ENCODE measurements at regions not wholly inside any gene's neighbourhood (a gene's known extent, or its start where the extent isn't known, plus 50 kb on each side); places are given as distances from the start of the nearest gene placed in this dataset.

DNA sequence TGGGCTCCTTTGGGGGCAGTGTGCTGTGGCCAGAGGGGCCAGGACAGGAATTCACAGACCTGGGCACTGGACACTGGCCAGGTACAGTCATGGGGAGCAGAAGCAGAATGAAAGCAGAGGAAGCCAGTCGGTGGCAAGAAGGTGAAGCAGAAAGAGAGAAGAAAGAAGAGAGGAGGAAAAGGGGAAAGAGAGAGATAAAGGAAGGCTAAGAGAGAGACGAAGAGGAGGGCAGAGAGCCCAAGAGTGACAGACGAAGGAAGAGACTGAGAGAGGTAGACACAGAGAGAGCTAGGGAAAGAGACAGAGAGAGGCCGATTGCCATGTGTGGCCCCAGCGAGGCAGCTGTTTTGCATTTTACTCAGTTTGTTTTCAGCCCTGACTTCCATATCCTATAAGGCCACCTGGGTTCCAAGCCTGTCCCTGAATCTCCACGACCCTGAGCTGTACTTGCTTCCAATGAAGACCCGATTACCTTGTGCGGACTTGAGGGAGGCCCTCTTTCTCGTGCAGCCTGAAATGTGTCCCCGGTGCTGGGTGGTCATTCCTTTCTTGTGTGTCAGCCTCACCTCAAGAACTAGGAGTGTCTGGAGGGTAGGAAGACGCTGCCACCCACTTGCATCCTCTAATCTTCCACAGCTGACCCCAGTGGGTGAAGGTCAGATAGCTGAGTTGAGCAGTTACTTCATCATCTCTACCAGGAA is 73.9 kb downstream of the LSM3 start:
- Mint-ChIP-seq H3K4me3 (no peak overlapping the region), H3K27ac (no peak overlapping the region), H3K9me3 (no peaks in the 10 kb centered on the region), H3K36me3 (no peaks in the 10 kb centered on the region), H3K27me3 (no peaks in the 10 kb centered on the region), H3K4me1 (no peaks in the 10 kb centered on the region)
- no peak for ATAC-seq (ENCODE audit: low read depth)
- no peak for DNase-seq
- POLR2A ChIA-PET: no interaction called here

DNA sequence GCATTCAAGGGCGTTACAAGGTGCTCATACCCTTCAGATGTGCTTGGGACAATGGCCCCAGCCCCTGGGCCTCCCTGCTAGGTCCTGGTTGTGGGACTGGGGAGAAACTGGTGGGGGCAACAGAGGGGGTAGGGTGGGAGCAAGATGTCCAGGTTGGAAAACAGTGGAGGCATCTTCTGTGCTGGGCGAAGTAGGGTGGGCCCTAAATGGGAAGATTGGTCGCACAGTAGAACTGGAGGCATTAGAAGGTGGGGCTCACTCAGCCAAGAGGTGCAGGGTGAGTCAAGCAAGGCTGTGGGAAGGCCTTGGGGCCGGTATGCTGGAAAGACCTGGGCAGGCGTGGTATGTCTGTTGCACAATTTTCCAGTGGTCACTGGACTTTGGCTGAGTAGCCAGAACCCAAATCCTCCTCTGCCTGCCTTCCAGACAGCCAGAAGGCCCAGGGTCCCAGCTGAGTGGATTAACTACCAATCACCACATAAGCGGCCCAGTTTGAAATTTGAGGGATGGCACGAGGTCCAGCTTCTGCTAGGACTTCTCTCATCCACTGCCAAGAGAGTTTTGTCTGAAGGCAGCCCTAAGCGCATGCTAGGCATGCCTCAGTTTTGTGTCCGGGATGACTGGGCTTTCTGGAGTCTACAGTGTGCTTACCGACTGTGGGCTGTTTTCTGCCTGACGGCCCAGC is 74.5 kb downstream of the LSM3 start:
- H3K4me3 Mint-ChIP-seq: no peak overlapping the region
- no peaks in the 10 kb centered on the region for H3K4me1 Mint-ChIP-seq
- no peaks in the 10 kb centered on the region for H3K9me3 Mint-ChIP-seq
- DNase-seq (no peak), ATAC-seq (ENCODE audit: low read depth) (no peak)
- no peaks in the 10 kb centered on the region for H3K36me3 Mint-ChIP-seq
- POLR2A ChIA-PET: no interaction called here
- H3K27ac Mint-ChIP-seq: no peak overlapping the region
- no peaks in the 10 kb centered on the region for H3K27me3 Mint-ChIP-seq

DNA sequence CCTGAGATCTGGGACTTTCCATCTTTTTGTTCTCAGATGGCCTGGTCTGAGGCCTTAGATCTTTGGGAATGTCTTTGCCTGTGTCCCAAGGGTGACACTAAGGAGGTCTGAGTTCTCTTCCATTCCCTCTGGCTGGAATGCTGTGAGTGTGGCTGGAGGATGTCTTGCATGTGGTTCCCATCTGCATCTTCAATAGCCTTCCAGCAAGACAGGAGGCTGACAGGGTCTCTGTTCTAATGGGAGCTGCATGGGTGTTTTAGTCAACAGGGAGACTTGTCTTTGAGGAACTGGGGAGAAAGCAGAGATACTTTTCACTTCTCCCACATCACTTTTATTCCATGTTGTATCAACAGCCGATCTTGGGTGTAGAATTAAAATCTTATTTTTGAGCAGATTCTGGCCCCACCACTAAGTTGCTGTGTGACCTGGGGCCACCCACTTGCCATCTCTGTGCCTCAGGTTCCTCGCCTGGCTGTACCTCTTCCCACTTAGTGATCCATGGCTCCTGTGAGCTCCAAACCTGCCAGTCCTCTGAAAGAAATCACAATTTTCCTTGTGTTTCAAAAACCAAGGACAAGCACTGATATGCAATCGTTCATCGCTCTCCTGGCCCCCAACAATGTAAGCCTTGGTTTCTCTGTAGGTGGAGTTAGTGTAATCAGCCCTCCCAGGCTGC is 75.2 kb downstream of the LSM3 start:
- DNase-seq (no peak), ATAC-seq (ENCODE audit: low read depth) (no peak)
- Mint-ChIP-seq H3K27ac (no peak overlapping the region), H3K4me3 (no peak overlapping the region), H3K27me3 (no peaks in the 10 kb centered on the region), H3K36me3 (no peaks in the 10 kb centered on the region), H3K4me1 (no peaks in the 10 kb centered on the region), H3K9me3 (no peaks in the 10 kb centered on the region)
- POLR2A ChIA-PET: no interaction called here

DNA sequence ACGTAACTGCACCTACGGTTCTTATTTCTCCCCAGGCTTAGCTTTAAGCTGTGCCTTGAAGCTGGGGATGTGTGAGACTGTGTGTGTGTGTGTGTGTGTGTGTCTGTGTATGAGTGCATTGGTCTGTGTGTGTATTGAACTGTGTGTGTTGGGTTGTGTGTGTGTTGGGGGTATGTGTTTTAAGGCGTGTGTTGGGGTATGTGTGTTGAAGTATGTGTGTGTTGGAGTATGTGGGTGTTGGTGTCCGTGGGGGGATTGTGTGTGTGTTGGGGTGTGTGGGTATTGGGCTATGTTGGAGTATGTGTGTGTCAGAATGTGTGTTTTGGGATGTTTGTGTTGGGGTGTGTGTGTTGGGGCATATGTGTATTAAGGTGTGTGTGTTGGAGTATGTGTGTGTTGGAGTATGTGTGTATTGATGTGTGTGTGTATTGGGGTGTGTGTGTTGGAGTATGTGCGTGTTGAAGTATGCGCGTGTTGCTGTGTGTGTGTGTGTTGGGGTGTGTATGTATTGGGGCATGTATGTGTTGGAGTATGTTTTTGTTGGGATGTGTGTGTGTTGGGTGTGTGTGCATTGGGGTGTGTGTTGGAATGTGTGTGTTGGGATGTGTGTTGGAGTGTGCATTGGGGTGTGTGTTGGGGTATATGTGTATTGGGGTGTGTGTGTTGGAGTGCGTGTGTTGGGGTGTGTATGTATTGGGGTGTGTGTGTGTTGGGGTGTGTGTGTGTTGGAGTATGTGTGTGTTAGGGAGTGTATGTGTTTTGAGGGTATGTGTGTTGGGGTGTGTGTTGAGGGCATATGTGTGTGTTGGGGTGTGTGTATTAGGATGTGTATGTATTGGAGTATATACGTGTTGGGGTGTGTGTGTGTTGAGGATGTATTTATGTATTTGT is 76.4 kb downstream of the LSM3 start:
- Mint-ChIP-seq H3K36me3 (no peaks in the 10 kb centered on the region), H3K4me3 (no peak overlapping the region), H3K9me3 (no peaks in the 10 kb centered on the region), H3K27me3 (no peaks in the 10 kb centered on the region), H3K4me1 (no peaks in the 10 kb centered on the region), H3K27ac (no peak overlapping the region)
- ATAC-seq (ENCODE audit: low read depth) (no peak), DNase-seq (no peak)
- POLR2A ChIA-PET: no interaction called here

DNA sequence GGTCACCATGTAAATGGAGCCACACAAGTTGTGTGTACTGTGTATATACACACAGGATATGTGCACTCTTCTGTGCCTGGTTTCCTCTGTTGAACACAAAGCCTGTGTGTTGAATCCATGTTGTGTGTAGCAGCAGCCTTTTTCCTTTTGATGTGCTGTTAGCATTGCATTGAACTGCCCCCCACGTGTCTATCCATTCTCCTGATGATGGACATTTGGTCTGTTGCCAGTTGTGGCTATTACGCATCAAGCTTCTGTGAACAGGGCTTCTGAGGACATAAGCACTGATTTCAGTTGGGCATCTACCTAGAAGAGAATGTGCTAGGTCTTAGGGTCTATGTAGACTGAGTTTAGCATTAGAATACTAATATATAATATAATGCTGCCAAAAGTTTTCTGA is 77.4 kb downstream of the LSM3 start:
- no peak overlapping the region for H3K4me3 Mint-ChIP-seq
- H3K4me1 Mint-ChIP-seq: no peaks in the 10 kb centered on the region
- H3K9me3 Mint-ChIP-seq: no peaks in the 10 kb centered on the region
- no peak for ATAC-seq (ENCODE audit: low read depth)
- DNase-seq: no peak
- H3K27ac Mint-ChIP-seq: no peak overlapping the region
- H3K36me3 Mint-ChIP-seq: no peaks in the 10 kb centered on the region
- H3K27me3 Mint-ChIP-seq: peaks cover 2% of the 10 kb centered on the region
- POLR2A ChIA-PET: no interaction called here

DNA sequence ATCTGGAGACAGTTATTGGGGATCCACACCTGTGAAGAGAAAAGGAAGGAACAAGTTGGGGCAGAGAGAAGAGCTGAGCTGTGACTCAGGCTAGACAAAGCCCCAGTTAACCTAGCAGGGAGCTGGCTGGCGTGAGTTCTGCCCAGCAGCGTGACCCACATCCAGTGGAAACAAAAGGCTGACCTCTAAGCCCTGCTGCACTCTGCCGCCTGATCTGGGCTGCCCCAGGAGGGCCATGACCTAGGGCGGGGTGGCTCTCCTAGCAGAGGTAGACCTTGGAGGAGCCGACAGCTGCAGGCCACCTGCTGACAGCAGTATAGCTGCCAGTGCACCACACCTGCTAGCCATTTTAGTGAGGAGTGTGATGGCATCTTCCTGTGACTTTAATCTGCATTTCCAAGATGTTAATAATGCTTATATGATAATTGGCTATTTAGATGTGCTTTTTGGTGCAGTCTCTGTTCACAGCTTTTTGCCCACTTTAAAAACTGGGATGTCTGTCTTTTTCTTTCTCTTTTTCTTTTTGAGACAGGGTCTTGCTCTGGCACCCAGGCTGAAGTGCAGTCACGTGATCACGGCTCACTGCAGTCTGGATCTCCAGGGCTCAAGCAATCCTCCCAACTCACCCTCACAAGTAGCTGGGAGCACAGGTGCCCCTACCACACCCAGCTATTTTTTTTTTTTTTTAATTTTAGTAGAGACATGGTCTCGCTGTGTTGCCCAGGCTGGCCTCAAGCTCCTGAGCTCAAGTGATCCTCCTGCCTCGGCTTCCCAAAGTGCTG is 78.1 kb downstream of the LSM3 start:
- POLR2A ChIA-PET: interaction anchor here (0.6 kb wide), 1 partner anchor 150 kb away, joined by 3 read pairs; no protein-coding TSS in a partner anchor
- Mint-ChIP-seq H3K27me3 (peaks cover 2% of the 10 kb centered on the region), H3K36me3 (no peaks in the 10 kb centered on the region), H3K27ac (no peak overlapping the region), H3K4me3 (no peak overlapping the region), H3K9me3 (no peaks in the 10 kb centered on the region), H3K4me1 (no peaks in the 10 kb centered on the region)
- ATAC-seq (ENCODE audit: low read depth) (no peak), DNase-seq (no peak)

DNA sequence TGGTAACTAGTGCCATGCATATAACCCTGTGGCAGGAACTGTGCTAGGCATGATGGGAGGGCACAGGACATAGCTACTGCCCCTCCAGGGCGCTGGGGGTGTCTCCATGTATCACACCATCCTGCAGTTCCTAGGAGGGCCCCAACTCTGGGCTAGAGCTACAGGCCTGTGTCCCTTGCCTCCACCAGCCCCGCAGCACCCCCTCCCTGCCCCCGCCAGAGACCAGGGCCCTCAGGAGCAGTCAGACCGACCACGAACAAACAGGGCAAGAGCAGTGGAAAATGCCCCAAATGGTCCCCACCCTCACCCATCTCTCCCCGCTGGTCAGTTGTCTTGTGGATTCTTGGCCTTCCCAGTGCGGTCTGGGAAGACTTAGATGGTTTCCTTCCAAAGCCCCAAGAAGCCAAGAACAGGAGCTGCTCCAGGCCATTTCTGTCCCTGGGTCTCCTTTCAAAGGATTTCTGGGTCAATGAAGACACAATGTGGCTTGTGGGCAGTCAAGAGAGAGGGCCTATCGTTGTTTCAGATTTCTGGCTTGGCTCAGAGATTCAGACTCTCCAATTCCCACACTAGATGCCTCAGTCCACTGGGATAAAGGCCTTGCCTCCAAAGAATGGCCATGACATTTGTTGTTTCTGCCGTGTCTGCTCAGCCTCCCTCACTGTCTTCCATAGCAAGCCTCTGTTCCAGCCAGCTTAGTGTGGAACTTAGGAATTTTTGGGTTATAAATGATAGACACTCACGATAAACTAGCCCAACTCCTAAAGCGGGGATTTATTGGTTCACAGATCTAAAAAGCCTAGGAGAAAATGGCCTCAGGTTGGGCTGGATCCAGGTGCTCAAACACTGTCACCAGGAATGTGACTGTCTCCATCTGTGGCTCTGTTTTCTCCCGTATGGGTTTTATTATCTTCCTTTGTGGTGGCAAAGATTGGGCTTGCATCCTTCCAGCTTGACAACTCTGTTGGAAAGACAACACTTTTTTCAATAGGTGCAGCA is 80.6 kb downstream of the LSM3 start:
- H3K9me3 Mint-ChIP-seq: no peaks in the 10 kb centered on the region
- H3K36me3 Mint-ChIP-seq: no peaks in the 10 kb centered on the region
- DNase-seq (no peak), ATAC-seq (ENCODE audit: low read depth) (no peak)
- H3K4me1 Mint-ChIP-seq: no peaks in the 10 kb centered on the region
- H3K27me3 Mint-ChIP-seq: peaks cover 12% of the 10 kb centered on the region
- POLR2A ChIA-PET: no interaction called here
- H3K27ac Mint-ChIP-seq: no peak overlapping the region
- H3K4me3 Mint-ChIP-seq: no peak overlapping the region

DNA sequence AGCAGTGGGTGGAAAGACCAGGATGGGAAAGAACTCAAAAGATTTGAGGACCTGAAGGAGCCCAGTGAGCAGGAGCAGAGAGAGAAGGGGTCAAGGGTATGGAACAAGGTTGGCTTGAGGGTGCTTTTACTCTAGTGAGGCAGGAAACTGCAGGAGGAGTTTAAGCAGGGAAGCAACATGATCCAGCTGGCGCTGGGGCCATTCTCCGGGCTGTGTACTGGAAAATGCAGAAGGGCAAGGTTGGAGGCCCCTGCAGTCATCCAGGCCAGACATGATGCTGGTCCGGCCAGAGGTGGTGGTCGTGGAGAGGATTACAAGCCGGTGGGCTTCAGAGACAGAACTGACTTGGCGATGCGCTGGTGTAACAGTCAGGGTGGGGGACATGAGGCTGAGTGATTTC is 81.8 kb downstream of the LSM3 start:
- H3K27me3 Mint-ChIP-seq: peaks cover 12% of the 10 kb centered on the region
- H3K36me3 Mint-ChIP-seq: no peaks in the 10 kb centered on the region
- no peak overlapping the region for H3K27ac Mint-ChIP-seq
- H3K4me1 Mint-ChIP-seq: no peaks in the 10 kb centered on the region
- H3K4me3 Mint-ChIP-seq: no peak overlapping the region
- no peak for ATAC-seq (ENCODE audit: low read depth)
- DNase-seq: no peak
- POLR2A ChIA-PET: no interaction called here
- H3K9me3 Mint-ChIP-seq: no peaks in the 10 kb centered on the region

DNA sequence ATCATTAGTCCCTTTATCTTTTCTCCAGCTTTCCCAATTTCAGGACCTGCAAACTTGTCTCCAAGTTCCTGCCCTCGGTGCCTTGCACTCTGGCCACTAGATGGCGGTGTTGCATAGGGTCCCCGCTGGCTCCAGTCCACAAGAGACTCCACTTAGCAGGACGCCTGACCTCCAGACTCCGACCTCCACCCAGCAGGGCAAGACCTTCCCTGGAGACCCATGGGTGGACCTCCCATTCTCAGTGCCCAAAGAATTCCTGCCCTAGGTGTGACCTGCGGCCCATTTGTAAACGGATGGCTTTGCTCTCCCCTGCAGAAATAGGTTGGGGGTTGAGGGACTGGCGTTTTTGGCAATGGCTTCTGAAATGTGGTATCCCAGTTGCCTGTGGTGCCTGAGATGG is 82.6 kb downstream of the LSM3 start:
- Mint-ChIP-seq H3K36me3 (no peaks in the 10 kb centered on the region), H3K27me3 (peaks cover 12% of the 10 kb centered on the region), H3K9me3 (no peaks in the 10 kb centered on the region), H3K4me1 (no peaks in the 10 kb centered on the region), H3K4me3 (no peak overlapping the region), H3K27ac (no peak overlapping the region)
- POLR2A ChIA-PET: no interaction called here
- ATAC-seq (ENCODE audit: low read depth) (peak; percentile 66), DNase-seq (peak; percentile 71)

DNA sequence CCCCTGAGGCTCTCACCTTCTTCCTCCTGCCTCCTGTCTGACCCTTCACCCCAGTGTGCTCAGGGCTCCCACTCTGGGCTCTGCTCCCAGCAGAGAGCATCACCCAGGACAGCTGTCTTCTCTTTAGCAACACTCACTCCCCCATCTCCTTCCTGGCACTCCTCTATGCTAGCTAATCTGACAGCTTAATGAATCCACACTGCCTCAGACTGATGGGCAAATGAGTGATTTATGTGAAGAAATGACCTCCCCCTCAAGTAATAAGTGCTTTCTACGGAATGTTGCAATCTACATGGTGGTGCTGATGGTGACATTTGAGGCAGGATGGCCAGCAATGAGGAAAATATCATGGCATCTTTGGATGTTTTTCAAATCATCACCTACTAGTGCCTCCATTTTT is 83.6 kb downstream of the LSM3 start:
- peaks cover 12% of the 10 kb centered on the region for H3K27me3 Mint-ChIP-seq
- H3K4me3 Mint-ChIP-seq: no peak overlapping the region
- POLR2A ChIA-PET: no interaction called here
- ATAC-seq (ENCODE audit: low read depth) (no peak), DNase-seq (no peak)
- H3K36me3 Mint-ChIP-seq: no peaks in the 10 kb centered on the region
- H3K27ac Mint-ChIP-seq: no peak overlapping the region
- H3K4me1 Mint-ChIP-seq: no peaks in the 10 kb centered on the region
- H3K9me3 Mint-ChIP-seq: no peaks in the 10 kb centered on the region

DNA sequence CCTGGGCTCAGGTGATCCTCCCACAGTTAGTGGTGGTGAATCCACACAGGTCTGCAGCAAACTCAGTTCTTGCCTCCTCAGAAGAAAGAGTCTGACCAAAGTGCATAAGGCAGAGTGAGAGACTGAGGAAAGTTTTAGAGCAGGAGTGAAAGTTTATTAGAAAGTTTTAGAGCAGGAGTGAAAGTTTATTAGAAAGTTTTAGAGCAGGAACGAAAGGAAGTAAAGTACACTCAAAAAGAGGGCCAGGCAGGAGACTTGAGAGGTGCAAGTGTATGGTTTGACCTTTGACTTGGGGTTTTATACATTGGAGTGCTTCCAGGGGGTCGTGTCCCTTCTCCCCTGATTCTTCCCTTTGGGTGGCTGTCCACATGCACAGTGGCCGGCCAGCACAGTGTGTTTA is 84.2 kb downstream of the LSM3 start:
- no peaks in the 10 kb centered on the region for H3K9me3 Mint-ChIP-seq
- no peaks in the 10 kb centered on the region for H3K4me1 Mint-ChIP-seq
- POLR2A ChIA-PET: no interaction called here
- no peak overlapping the region for H3K27ac Mint-ChIP-seq
- H3K27me3 Mint-ChIP-seq: peaks cover 12% of the 10 kb centered on the region
- H3K4me3 Mint-ChIP-seq: no peak overlapping the region
- DNase-seq (no peak), ATAC-seq (ENCODE audit: low read depth) (no peak)
- H3K36me3 Mint-ChIP-seq: no peaks in the 10 kb centered on the region

DNA sequence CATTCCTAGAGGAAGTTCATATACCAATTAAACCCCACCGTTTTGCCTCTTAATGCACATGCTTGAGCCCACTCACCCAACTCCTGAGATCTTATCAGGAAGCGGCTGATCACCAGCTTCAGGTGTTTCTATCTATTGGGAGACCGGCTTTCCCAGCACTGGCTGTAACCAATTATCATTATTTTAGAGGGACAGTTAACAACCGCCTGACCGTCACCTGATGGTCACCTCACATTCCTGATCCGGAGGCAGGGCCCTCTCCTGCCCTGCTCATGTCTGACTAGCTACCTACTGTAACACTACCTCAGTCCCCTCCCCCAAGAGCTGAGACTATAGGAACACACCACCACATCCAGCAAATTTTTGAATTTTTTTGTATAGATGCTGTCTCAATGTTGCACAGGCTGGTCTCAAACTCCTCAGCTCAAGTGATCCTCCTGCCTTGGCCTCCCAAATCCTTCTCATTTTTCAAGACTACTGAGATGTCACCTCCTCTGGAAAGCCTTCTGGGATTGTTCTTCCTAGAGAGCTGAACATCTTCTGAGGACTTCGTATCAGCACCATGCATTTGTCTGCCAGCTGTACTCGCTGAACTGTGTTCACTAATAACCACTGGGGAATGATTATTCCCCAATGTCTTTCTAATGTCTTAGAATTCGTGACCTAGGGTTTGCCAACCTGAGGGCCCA is 84.8 kb downstream of the LSM3 start:
- Mint-ChIP-seq H3K36me3 (no peaks in the 10 kb centered on the region), H3K27me3 (peaks cover 12% of the 10 kb centered on the region), H3K9me3 (no peaks in the 10 kb centered on the region), H3K4me3 (no peak overlapping the region), H3K4me1 (no peaks in the 10 kb centered on the region), H3K27ac (no peak overlapping the region)
- POLR2A ChIA-PET: no interaction called here
- no peak for DNase-seq
- no peak for ATAC-seq (ENCODE audit: low read depth)

Measured in activated naive CD8-positive, alpha-beta T cell treated with anti-CD3 and anti-CD28 coated beads, Interleukin-2, amount 10 ng/mL, durations not matched to agents 7 days and 5 days (primary cell).